GM18511 (cell line): ENCODE measurements at regions not wholly inside any gene's neighbourhood (a gene's known extent, or its start where the extent isn't known, plus 50 kb on each side); places are given as distances from the start of the nearest gene placed in this dataset.
"Not testable (repeated sequence)": the region's sequence is repeated elsewhere in the genome, so short reads cannot be mapped to it uniquely, and the experiment has no call there.

ENCODE experiments used
- ATAC-seq: cut with Tn5 transposase; IDR thresholded peaks from one replicate; pipeline ENCODE4 v1.9.1; 2021; ENCODE audit warnings: mild to moderate bottlenecking, moderate library complexity; ENCODE audit not compliant: unreplicated experiment

DNA sequence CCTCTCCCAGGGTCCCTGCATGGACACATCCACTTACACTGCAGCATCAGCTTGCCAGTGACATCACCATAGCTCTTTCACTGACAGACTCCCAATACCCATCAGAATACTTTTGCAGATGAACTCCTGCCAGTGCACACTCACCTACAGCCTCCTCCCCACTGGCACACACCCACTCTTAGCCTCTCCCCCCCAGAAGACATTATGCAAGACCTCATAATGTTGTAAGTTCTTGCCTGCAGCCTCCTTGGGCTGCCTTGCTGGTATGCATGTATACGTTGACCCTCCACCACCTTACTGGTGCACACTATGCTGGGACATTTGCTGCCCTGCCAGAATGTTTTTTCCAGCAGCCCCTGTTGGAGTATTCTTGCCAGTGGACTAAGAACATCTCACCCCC lies 324.2 kb downstream of the AEBP2 start:
- no peak for ATAC-seq

DNA sequence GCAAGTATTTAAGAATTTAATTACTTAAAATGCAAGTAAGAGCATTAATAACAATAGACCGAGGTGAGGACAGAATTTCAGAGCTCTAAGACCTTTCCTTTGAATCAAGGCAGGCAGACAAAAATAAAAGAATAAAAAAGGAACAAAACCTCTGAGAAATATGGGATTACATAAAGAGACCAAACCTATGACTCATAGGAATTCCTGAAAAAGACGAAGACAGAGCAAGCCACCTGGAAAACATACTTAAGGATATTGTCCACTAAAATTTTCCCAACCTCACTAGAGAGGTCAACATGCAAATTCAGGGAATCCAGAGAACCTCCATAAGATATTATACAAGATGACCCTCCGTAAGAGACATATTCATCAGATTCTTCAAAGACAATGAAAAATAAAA lies 325.1 kb downstream of the AEBP2 start:
- ATAC-seq: no peak

DNA sequence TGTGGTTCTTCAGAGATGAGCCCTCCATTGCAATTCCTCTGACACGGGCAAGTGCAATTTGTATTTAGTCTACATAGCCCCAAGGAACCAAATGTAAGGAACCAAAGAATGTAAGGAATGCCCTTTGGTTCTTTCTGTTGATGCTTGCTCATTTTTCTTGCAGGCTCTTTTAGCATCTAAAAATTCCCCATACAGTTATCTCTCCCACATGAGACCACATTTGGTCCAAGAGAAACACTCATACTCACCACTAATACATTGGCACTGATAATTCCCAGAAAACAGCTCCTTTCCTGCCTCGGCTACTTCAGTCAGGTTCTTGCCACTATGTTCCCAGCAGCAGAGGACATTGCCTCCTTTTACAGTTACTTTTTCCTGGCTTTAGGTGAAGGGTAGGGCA lies 332.6 kb downstream of the AEBP2 start:
- ATAC-seq: no peak

DNA sequence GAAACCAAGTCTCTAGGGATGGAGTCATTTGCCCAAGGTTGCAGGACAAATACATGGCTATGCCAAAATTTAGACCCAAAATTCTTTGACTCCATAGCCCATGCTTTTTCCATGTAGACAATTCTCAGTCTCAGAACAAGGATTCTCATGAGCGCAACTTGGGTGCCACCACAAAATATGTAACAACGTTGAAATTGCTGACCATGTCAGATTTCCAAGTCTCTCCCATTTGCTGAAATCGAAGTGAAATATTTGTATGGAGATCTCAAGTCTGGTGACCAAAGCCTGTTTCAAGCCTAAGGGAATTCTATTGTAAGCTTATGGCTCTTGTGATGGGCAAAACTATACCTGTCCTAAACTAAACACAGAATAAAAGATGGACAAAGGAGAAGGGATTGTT lies 333.5 kb downstream of the AEBP2 start:
- no peak for ATAC-seq

DNA sequence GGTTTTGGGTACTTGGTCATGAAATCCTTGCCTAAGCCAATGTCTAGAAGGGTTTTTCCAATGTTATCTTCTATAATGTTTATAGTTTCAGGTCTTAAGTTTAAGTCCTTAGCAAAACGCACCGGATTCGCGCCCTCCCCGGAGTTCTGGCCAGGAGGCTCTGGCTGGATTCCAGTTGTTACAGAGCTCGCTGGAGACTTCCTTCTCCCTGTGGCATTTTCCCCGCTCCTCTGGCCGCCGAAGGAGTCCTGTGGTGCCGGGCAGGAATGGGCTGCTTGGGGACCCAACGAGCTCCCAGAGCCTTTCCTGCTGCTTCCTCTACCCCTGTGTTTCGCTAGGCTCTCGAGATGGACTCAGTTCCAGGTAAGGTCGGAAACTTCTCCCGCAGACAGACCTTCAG lies 335.9 kb downstream of the AEBP2 start:
- no peak for ATAC-seq

DNA sequence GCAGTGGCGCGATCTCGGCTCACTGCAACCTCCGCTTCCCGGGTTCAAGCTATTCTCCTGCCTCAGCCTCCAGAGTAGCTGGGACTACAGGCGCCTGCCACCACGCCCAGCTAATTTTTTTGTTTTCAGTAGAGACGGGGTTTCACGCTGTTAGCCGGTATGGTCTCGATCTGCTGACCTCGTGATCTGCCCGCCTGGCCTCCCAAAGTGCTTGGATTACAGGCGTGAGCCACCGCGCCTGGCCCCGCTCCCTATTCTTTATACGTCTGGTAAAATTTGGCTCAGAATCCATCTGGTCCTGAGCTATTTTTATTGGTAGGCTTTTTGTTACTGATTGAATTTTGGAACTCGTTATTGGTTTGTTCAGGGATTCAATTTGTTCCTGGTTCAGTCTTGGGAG lies 336.7 kb downstream of the AEBP2 start:
- ATAC-seq: not testable (repeated sequence)

DNA sequence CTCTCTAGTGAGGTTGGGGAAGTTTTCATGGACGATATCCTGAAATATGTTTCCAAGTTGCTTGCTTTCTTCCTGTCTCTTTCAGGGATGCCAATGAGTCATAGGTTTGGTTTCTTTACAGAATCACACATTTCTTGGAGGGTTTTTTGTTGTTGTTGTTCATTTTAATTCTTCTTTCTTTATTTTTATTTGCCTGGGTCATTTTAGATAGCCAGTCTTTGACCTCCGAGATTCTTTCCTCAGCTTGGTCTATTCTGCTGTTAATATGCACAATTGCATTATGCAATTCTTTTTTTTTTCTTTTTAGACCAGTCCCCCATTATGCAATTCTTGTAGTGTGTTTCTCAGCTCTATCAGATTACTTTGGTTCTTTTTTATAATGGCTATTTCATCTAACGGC lies 338.9 kb downstream of the AEBP2 start:
- ATAC-seq: no peak

DNA sequence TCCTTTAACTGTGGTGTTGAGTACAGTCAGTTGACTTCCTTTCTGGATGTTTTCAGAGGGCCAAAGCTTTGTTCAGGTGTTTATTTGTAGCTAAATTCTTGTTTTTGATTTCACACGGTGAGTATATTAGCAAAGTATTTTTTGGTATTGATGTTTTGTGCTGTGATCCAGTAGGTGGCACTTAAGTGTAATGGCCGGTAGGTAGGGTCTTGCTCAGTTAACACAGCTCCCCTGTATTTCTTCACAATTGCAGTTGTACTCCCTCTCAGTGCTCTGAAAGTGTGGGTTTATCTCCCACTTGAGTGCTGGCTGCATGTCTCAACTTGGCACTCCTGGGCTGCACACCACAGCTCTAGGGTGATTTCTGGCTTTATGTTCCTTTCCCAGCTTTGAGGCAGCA lies 339.5 kb downstream of the AEBP2 start:
- no peak for ATAC-seq

DNA sequence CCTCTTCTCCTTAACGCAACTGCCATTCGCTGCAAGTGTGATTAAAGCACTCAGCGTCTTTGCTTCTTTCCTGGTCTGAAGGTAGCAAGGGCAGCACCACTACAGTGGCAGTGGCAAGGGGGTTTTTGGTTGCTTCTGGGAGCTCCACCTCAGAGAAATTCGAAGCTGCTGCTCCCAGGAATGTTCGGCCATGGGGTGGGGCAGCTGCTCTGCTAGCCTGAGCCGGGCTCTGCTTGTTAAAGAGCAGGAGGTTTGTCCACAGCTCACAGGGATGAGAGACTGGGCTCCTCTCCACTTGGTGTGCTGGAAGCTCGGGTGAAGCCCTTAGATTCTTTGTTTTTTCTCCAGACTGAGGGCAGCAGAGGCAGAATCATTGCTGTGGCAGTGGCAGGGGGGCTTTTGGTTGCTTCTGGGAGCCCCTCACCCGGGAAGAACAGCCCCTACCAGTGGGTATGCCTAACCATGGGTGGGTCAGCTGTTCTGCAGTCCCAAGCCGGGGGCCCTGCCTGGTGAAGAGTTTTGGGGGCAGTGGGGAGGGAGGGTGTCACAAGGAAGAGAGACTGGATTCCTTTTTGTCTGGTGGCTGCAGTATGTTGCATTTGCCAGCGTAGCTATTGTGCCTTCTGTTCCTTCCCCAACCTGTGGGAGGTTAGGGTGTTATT lies 340.2 kb downstream of the AEBP2 start:
- no peak for ATAC-seq

DNA sequence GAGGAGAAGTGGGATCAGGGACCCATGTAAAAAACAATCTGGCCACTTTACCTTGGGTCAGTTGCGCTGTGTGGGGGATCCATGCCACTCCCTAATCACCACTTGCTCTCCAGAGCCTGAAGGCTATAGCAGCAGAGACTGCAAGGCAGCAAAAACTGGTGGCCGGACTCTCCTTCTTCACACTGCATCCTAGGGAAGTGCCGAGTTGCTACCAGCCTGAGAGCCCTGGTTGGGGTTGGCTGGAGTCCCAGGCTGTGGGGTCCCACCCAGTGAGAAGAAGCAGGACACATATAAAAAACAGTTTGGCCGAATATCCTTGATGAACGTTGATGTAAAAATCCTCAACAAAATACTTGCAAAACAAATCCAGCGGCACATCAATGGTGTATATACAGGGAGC lies 341.2 kb downstream of the AEBP2 start:
- no peak for ATAC-seq

DNA sequence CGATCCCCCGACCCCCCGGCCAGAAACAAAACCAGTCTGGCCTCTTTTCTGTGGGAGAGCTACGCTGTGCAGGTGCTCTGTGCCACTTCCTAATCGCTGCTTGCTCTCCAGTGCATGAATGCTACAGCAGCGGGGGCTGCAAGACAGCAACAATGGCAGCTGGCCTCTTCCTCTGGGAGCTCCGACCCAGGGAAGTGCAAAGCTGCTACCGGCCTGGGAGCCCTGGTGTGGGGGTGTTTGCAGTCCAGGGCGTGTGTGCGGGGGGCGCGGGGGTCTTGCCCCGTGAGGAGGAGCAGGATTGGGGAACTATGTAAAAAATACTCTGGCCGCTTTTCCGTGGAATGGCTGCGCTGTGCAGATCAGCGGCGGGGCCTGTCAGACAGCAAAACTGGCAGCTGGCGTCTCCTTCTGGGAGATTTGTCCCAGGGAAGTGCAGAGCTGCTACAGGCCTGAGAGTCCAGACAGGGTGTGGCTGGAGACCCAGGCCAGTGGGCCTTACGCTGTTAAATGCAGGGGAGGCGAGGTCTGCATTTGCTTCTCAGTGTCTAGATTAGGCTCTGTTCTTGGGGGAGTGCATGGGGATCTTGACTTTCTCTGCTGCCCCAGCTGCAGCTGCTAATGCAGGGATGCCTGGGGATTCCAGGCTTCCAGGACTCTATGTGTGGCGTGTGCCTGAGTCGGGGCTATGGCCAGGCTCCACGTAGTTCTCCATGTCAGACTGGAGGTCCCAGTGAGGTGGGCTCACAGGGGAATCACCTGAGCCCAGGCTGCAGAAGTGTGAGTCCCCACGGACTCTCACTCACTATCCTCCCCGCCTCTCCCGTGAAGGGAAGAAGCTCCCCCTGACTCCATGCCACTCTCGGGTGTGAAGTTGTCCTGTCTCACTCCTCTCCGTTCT lies 344.5 kb downstream of the AEBP2 start:
- ATAC-seq: no peak

DNA sequence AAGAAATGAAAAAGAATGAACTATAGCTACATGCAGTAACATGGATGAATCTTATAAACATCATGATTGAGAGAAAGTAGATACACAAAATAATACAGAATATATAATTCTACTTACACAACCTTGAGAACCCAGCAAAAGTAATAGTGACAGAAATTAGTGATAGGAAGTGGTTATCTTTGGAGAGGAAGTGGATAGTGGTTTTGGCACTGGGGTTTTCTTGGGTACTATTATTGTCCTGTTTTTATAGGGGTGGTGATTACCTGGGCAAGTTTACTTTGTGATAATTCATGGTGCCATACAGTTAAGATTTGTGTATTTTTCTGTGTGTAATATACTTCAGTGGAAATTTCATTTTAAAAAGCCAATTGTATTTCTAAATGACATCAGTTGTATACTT lies 352.7 kb downstream of the AEBP2 start:
- ATAC-seq: no peak

DNA sequence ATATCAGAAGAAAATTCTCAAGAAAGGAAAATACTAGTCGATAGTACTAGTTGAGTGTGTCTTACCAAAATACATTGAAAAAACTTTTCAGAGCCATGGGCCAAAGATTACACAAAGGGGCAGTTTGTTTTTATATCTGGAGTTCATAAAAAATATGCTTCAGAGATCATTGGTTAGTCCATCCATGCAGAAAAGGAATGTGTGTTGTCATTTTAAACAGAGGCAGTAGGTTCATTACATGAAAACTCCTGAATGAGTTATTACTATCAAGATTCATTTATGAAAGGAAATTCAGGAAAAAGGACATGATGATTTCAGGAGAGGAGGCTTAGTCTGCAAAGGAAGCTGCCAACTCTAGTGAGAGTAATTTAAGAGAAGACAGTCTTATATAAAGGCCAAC lies 354.8 kb downstream of the AEBP2 start:
- ATAC-seq: no peak

DNA sequence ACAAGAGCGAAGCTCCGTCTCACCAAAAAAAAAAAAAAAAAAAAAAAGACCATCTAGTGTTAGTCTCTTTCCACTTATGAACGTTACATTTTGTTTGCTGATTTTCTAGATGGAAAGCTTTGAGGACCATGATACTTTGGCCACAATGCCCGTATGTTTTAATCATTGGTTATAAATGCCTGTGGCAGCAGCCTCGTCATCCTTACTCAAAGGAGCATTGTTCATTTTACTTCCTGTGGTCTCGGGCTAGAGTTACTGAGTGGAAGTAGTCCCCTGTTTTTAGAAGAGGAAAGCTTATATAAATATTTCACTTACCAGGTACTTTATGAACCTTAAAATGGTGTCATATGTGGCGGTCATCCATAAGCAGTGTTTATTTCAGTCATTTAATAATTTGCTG lies 359.9 kb downstream of the AEBP2 start:
- ATAC-seq: no peak

DNA sequence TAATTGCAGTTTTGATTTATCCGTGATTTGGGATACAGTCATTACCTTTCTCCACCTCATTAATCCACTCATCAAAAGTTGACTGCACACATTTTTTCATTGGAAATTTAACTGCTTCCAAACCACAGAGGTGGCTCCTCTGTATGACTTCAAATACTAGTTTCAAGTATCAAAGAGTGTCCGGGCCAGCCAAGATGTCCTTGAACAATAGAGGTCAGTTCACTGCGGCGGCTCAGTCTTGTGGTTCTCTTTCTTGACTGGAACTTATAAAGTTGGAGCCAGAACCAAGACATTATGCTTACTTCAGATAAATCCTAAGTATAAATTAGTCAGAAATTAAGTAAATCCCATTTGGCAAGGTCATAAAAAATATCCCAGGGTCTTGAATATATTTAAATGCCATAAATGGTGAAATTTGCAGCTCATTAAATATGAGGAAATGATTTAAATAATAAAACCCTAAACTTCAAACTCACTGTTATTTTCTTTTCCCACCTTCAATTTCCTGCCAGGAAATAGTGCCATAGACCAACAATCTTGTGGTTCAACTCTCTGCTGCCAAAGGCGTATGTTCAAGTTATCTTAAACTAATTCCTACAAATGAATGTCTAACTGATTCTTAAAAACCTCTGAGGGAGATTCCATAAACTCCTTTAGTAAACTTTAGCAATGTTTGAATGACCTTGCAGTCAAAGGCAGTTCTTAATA lies 360.8 kb downstream of the AEBP2 start:
- no peak for ATAC-seq

DNA sequence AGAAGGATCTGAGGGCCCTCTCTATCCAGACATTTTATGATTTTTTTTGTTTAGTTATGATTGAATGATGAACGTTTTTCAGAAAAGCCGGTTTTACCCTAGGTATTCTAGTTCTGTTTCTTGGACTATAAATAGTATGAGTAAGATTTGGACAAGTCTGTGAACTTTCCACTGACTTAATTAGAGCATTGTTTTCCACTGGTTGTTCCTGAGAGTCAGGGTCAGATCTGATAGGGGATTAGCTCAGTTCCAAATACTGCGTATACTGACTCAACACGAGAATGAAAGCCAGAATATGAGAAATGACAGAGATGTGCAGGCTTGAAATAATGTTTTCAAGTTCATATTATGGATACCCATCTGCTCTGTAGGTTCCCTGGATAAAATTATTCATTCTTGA lies 361.6 kb downstream of the AEBP2 start:
- no peak for ATAC-seq

DNA sequence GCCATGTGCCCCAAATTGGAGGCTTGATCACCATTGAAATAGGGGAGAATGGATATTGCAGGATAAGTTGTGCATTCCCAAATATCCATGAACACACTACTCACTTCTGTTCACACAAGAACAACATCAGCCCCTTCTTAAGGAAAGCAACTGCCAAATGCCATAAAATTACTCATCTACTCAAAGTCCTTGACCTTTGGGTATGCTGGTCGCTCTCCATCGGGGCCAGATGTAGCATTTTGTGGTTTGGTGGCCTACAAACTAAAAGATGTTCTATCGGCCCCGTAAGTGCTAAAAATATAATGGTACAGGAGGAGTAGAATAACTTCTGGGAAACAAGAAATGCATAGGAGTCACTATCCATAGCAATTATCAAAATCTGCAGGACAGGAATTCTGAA lies 362.6 kb downstream of the AEBP2 start:
- no peak for ATAC-seq

DNA sequence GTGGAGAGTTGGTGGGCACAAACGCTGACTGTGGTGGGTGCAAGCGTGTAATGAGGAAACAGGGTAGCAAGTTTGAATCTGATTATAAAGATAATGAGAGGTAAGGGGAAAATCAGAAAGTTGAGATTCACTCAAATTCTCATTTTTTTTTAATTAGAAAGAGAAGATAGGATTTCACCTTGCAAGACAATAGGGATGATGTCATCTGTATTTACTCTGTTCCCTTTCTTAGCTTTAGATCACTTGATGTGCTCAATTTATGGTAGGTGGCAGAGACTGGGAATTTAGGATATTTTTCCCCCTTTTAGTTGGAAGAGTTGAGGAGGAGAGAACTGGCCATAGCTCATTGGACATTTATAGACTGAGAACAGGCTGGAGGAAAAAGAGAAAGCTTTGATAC lies 363.6 kb downstream of the AEBP2 start:
- ATAC-seq: no peak

DNA sequence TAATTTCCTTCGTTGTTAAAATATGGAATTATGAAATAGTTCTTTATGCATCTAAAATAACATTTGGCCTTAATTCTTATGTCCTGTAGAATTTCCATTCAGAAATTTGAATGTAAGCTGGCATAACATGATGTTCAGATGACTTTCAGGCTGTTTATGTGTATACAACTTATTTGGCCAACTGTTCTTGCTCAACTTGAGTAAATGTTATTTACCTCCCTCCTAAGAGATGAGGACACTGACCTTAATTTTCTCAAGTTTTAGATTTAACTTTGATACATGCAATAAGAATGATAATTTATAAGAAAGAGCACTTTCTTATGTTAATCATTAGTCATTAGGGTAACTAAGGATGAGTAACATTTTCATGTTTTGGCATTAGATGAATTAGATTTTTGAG lies 365.4 kb downstream of the AEBP2 start:
- ATAC-seq: no peak

DNA sequence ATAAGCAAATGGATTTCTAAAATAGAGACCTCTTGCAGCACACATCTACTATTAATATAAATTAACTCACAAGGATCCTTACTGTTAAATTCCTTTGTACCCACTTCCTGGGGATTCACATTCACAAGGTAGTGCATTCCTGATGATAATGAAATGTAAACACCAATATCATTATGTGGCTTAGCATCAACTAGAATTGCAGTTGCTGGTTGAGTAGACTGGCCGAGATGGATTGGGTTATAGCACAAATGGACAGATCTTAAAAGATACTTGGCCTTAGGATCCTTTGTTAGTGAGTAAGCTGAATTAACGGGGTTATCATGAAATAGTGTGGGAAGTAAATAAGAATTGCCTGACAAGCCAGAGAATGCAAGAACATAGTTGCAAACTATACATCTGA lies 369.1 kb downstream of the AEBP2 start:
- no peak for ATAC-seq

DNA sequence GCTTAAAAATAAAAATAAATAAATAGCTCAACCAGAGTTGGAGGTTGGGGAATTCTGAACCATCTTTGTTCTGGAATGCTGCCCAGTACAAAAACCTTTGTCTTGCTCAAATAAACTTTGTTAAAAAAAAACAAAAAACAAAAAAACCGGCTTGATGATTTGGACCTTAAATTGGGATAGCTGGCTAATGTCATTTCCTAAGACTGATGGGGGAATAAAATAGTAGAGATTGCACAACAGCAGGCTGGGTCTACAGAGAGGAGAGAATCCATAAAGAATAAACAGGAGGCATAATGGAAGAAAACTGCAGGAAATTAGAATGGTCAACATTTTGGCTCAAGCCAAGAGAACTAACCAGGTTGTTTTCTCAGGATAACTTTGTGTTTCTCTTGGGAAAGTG lies 370.9 kb downstream of the AEBP2 start:
- no peak for ATAC-seq

DNA sequence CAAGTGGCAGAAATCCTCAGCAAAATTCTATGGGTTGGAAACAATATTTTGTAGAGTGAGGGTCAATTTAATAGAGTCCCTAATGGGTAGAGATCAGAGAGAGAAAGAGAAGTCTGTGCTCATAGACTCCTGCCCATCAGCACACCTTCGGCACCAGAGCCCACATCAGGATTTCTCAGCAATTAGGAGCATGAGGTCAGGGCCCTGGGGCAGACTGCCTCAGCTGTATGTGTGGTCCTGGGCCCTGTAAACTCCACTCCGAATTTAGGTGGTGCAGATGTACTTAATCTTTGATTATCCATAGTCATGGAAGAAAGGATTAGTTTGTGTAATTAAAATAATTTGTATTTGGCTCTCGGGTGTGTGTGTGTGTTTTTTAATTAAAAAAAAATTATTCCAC lies 372.6 kb downstream of the AEBP2 start:
- no peak for ATAC-seq
